Loucy (cell line): ENCODE measurements at regions not wholly inside any gene's neighbourhood (a gene's known extent, or its start where the extent isn't known, plus 50 kb on each side); places are given as distances from the start of the nearest gene placed in this dataset.

Experiments used
- H2AFZ ChIP-seq: fragments of 200-600 bp; sonication (generic); 2 replicates; pipeline ENCODE4 v1.6.0; 2016; ENCODE audit warnings: antibody characterized with exemption, mild to moderate bottlenecking, low read length, moderate library complexity
- H3F3A ChIP-seq: fragments of 200-600 bp; 2 replicates; pipeline ENCODE4 v1.6.0; 2016; ENCODE audit warnings: antibody characterized with exemption, low read depth, mild to moderate bottlenecking
- H3K27me3 ChIP-seq: fragments of 200-600 bp; sonication (generic); 2 replicates; pipeline ENCODE4 v1.6.1; 2014; ENCODE audit warnings: low read length, mild to moderate bottlenecking; ENCODE audit not compliant: insufficient read depth, poor library complexity, severe bottlenecking
- H3K36me3 ChIP-seq: fragments of 200-600 bp; sonication (generic); 2 replicates; pipeline ENCODE4 v1.6.1; 2016; ENCODE audit warnings: low read length; ENCODE audit not compliant: insufficient read depth
- H3K4me1 ChIP-seq: fragments of 200-600 bp; sonication (generic); 2 replicates; pipeline ENCODE4 v1.5.1; 2014; ENCODE audit warnings: low read length, mild to moderate bottlenecking; ENCODE audit not compliant: insufficient read depth, poor library complexity, severe bottlenecking
- H3K4me2 ChIP-seq: fragments of 200-600 bp; sonication (generic); 2 replicates; pipeline ENCODE4 v1.6.0; 2014; ENCODE audit warnings: antibody characterized with exemption, low read length, low read depth, mild to moderate bottlenecking; ENCODE audit not compliant: poor library complexity, severe bottlenecking
- H3K4me3 ChIP-seq: fragments of 200-600 bp; sonication (generic); 2 replicates; pipeline ENCODE4 v1.5.1; 2014; ENCODE audit warnings: low read length, mild to moderate bottlenecking, mixed read lengths; ENCODE audit not compliant: poor library complexity, severe bottlenecking
- H3K79me2 ChIP-seq: fragments of 200-600 bp; sonication (generic); 2 replicates; pipeline ENCODE4 v1.6.1; 2014; ENCODE audit warnings: low read length; ENCODE audit not compliant: insufficient read depth
- H3K9ac ChIP-seq: fragments of 200-600 bp; sonication (generic); 2 replicates; pipeline ENCODE4 v1.6.0; 2014; ENCODE audit warnings: mild to moderate bottlenecking, low read depth, low read length, moderate library complexity; ENCODE audit not compliant: poor library complexity, severe bottlenecking
- H3K9me2 ChIP-seq: fragments of 200-600 bp; sonication (generic); replicated peaks from 2 replicates; pipeline ENCODE4 v1.6.1; 2016; ENCODE audit warnings: low read depth, low read length, mixed read lengths
- H3K9me3 ChIP-seq: fragments of 200-600 bp; sonication (generic); 2 replicates; pipeline ENCODE4 v1.6.1; 2014; ENCODE audit warnings: mild to moderate bottlenecking, antibody characterized with exemption, low read length, low read depth; ENCODE audit not compliant: insufficient read depth
- H4K20me1 ChIP-seq: fragments of 200-600 bp; sonication (generic); 2 replicates; pipeline ENCODE4 v1.6.0; 2014; ENCODE audit warnings: antibody characterized with exemption, low read length, mild to moderate bottlenecking; ENCODE audit not compliant: insufficient read depth, poor library complexity, severe bottlenecking
- CTCF ChIP-seq: fragments of 200-600 bp; sonication (generic); conservative IDR thresholded peaks from 2 replicates; pipeline ENCODE4 v1.5.1; 2014; ENCODE audit warnings: mild to moderate bottlenecking, antibody characterized with exemption, low read length
- EZH2phosphoT487 ChIP-seq: fragments of 200-600 bp; IDR thresholded peaks from 2 replicates; pipeline ENCODE4 v1.6.1; 2018; ENCODE audit warnings: antibody characterized with exemption, mild to moderate bottlenecking, moderate library complexity, borderline replicate concordance

GRCh38 chr3:73204841-73205240, 143.4 kb downstream of the EBLN2 start:
- Histone ChIP-seq H3K9me3 (no peaks in the 10 kb centered on the region), H3F3A (no peaks in the 10 kb centered on the region), H2AFZ (no peak overlapping the region), H3K4me1 (no peaks in the 10 kb centered on the region), H3K36me3 (no peaks in the 10 kb centered on the region), H3K9me2 (no peaks in the 10 kb centered on the region), H3K27me3 (no peaks in the 10 kb centered on the region), H3K4me2 (no peak overlapping the region), H4K20me1 (no peaks in the 10 kb centered on the region), H3K79me2 (no peaks in the 10 kb centered on the region), H3K9ac (no peak overlapping the region), H3K4me3 (no peak overlapping the region)
- TF ChIP-seq CTCF (no peak), EZH2phosphoT487 (no peak)

GRCh38 chr3:73206030-73206429, 144.6 kb downstream of the EBLN2 start:
- TF ChIP-seq EZH2phosphoT487 (no peak), CTCF (no peak)
- Histone ChIP-seq H4K20me1 (no peaks in the 10 kb centered on the region), H3K27me3 (no peaks in the 10 kb centered on the region), H3K36me3 (no peaks in the 10 kb centered on the region), H3K79me2 (no peaks in the 10 kb centered on the region), H2AFZ (no peak overlapping the region), H3K9me3 (no peaks in the 10 kb centered on the region), H3K4me1 (no peaks in the 10 kb centered on the region), H3K9ac (no peak overlapping the region), H3K9me2 (no peaks in the 10 kb centered on the region), H3K4me2 (no peak overlapping the region), H3K4me3 (no peak overlapping the region), H3F3A (no peaks in the 10 kb centered on the region)

GRCh38 chr3:73207946-73208440, 146.5 kb downstream of the EBLN2 start:
- Histone ChIP-seq H2AFZ (no peak overlapping the region), H3K4me2 (no peak overlapping the region), H3K9ac (no peak overlapping the region), H3K36me3 (no peaks in the 10 kb centered on the region), H3F3A (no peaks in the 10 kb centered on the region), H3K4me1 (no peaks in the 10 kb centered on the region), H4K20me1 (no peaks in the 10 kb centered on the region), H3K79me2 (no peaks in the 10 kb centered on the region), H3K9me3 (no peaks in the 10 kb centered on the region), H3K9me2 (no peaks in the 10 kb centered on the region), H3K4me3 (no peak overlapping the region), H3K27me3 (no peaks in the 10 kb centered on the region)
- no peak for TF ChIP-seq CTCF
- TF ChIP-seq EZH2phosphoT487: no peak
